Lower lobe of right lung (tissue), 2 donors: ENCODE measurements at regions not wholly inside any gene's neighbourhood (a gene's known extent, or its start where the extent isn't known, plus 50 kb on each side); places are given as distances from the start of the nearest gene placed in this dataset.

ENCODE experiments used
- ATAC-seq, 2 donors: fragments of 200-7000 bp; cut with Tn5 transposase; one replicate each; pipeline ENCODE4 v1.9.1; 2020 to 2022; ENCODE audit warnings: mild to moderate bottlenecking in 2 of 2, moderate library complexity in 2 of 2
- DNase-seq: peaks from one replicate; pipeline ENCODE4 v3.0.0-alpha.2; 2020
- H3K27ac ChIP-seq: fragments of 200-600 bp; one replicate; pipeline ENCODE4 v1.8.0; 2022
- H3K27me3 ChIP-seq: fragments of 200-600 bp; one replicate; pipeline ENCODE4 v1.8.0; 2022; ENCODE audit warnings: low read depth
- H3K36me3 ChIP-seq: fragments of 200-600 bp; one replicate; pipeline ENCODE4 v1.8.0; 2022; ENCODE audit warnings: mild to moderate bottlenecking
- H3K4me1 ChIP-seq: fragments of 200-600 bp; one replicate; pipeline ENCODE4 v1.8.0; 2022
- H3K4me3 ChIP-seq: fragments of 200-600 bp; one replicate; pipeline ENCODE4 v1.8.0; 2022; ENCODE audit warnings: mild to moderate bottlenecking
- H3K9me3 ChIP-seq: fragments of 200-600 bp; one replicate; pipeline ENCODE4 v1.8.0; 2022
- CTCF ChIP-seq: fragments of 200-600 bp; IDR thresholded peaks from one replicate; pipeline ENCODE4 v1.8.0; 2022; ENCODE audit warnings: antibody characterized with exemption, mild to moderate bottlenecking
- intact Hi-C: fragments of 100-400 bp; cut with DNase I; formaldehyde crosslinking; loops from one replicate; pipeline ENCODE4 v1.11.0; 2022
- donor health status: DM: no; HTN: yes; CAD: no; lungs with severe emphysema.

- Histone ChIP-seq H3K4me3 (no peak overlapping the region), H3K27me3 (no peaks in the 10 kb centered on the region), H3K36me3 (no peaks in the 10 kb centered on the region), H3K27ac (no peak overlapping the region), H3K4me1 (no peaks in the 10 kb centered on the region), H3K9me3 (peaks cover 12% of the 10 kb centered on the region)
- ATAC-seq (no peak), DNase-seq (no peak)
- TF ChIP-seq CTCF: no peak
- intact Hi-C loops: no loop called here
These were observed 99.1 kb downstream of the C7orf25 start for GRCh38 chr7:42812779-42813178.

GRCh38 chr7:42805601-42806000 lies 106.3 kb downstream of the C7orf25 start:
- TF ChIP-seq CTCF: no peak
- Histone ChIP-seq H3K27ac (no peak overlapping the region), H3K9me3 (peaks cover 5% of the 10 kb centered on the region), H3K4me3 (no peak overlapping the region), H3K4me1 (no peaks in the 10 kb centered on the region), H3K27me3 (no peaks in the 10 kb centered on the region), H3K36me3 (no peaks in the 10 kb centered on the region)
- intact Hi-C loops: no loop called here
- ATAC-seq (no peak), DNase-seq (no peak)

GRCh38 chr7:42794673-42795072 lies 117.2 kb downstream of the C7orf25 start:
- H3K36me3 ChIP-seq: no peaks in the 10 kb centered on the region
- DNase-seq: no peak
- H3K4me3 ChIP-seq: no peak overlapping the region
- no peaks in the 10 kb centered on the region for H3K4me1 ChIP-seq
- H3K9me3 ChIP-seq: no peaks in the 10 kb centered on the region
- TF ChIP-seq CTCF: no peak
- no peak for ATAC-seq
- intact Hi-C loops: no loop called here
- no peak overlapping the region for H3K27ac ChIP-seq
- H3K27me3 ChIP-seq: no peaks in the 10 kb centered on the region

- H3K36me3 ChIP-seq: no peaks in the 10 kb centered on the region
- no peaks in the 10 kb centered on the region for H3K9me3 ChIP-seq
- no peak for TF ChIP-seq CTCF
- no peaks in the 10 kb centered on the region for H3K27me3 ChIP-seq
- ATAC-seq (no peak), DNase-seq (no peak)
- no peaks in the 10 kb centered on the region for H3K4me1 ChIP-seq
- intact Hi-C loops: no loop called here
- H3K4me3 ChIP-seq: no peak overlapping the region
- H3K27ac ChIP-seq: no peak overlapping the region
These were observed 119.0 kb downstream of the C7orf25 start for GRCh38 chr7:42792841-42793240.

GRCh38 chr7:42790196-42790595 lies 121.7 kb downstream of the C7orf25 start:
- no peak for ATAC-seq
- Histone ChIP-seq H3K27me3 (no peaks in the 10 kb centered on the region), H3K4me3 (no peak overlapping the region), H3K9me3 (no peaks in the 10 kb centered on the region), H3K36me3 (no peaks in the 10 kb centered on the region), H3K4me1 (no peaks in the 10 kb centered on the region), H3K27ac (no peak overlapping the region)
- no peak for TF ChIP-seq CTCF
- no peak for DNase-seq
- intact Hi-C loops: no loop called here

GRCh38 chr7:42774436-42774835 lies 137.4 kb downstream of the C7orf25 start:
- intact Hi-C loops: no loop called here
- Histone ChIP-seq H3K4me3 (no peak overlapping the region), H3K9me3 (peaks cover 5% of the 10 kb centered on the region), H3K4me1 (no peaks in the 10 kb centered on the region), H3K27ac (no peak overlapping the region), H3K36me3 (no peaks in the 10 kb centered on the region), H3K27me3 (no peaks in the 10 kb centered on the region)
- TF ChIP-seq CTCF: no peak
- no peak for ATAC-seq
- no peak for DNase-seq
